GM12872 (cell line): ENCODE measurements at regions not wholly inside any gene's neighbourhood (a gene's known extent, or its start where the extent isn't known, plus 50 kb on each side); places are given as distances from the start of the nearest gene placed in this dataset.

Experiments used
- CTCF ChIP-seq: IDR thresholded peaks from 3 replicates; pipeline ENCODE4 v1.5.1; 2011; ENCODE audit warnings: low read depth, mild to moderate bottlenecking, low read length, moderate library complexity; ENCODE audit not compliant: insufficient read depth

GRCh38 chr20:43300901-43301300, 111.2 kb upstream of the PTPRT start:
- no peak for TF ChIP-seq CTCF

GRCh38 chr20:43295781-43296180, 106.1 kb upstream of the PTPRT start:
- no peak for TF ChIP-seq CTCF

- TF ChIP-seq CTCF: no peak
Measured at GRCh38 chr20:43295263-43295662, 105.6 kb upstream of the PTPRT start.

GRCh38 chr20:43294031-43294430, 104.3 kb upstream of the PTPRT start:
- no peak for TF ChIP-seq CTCF

GRCh38 chr20:43293068-43293786, 103.5 kb upstream of the PTPRT start:
- no peak for TF ChIP-seq CTCF

GRCh38 chr20:43292222-43292621, 102.5 kb upstream of the PTPRT start:
- TF ChIP-seq CTCF: no peak

- no peak for TF ChIP-seq CTCF
Measured at GRCh38 chr20:43287637-43288036, 97.9 kb upstream of the PTPRT start.
